A204.1 (cell line): ENCODE measurements at regions not wholly inside any gene's neighbourhood (a gene's known extent, or its start where the extent isn't known, plus 50 kb on each side); places are given as distances from the start of the nearest gene placed in this dataset.
"Not testable (repeated sequence)": the region's sequence is repeated elsewhere in the genome, so short reads cannot be mapped to it uniquely, and the experiment has no call there.

ENCODE experiments used
- FAIRE-seq: peaks from 2 replicates; lab custom pipeline; 2012; peaks lifted over from hg19 to GRCh38; lab: Jason Lieb, UNC

DNA sequence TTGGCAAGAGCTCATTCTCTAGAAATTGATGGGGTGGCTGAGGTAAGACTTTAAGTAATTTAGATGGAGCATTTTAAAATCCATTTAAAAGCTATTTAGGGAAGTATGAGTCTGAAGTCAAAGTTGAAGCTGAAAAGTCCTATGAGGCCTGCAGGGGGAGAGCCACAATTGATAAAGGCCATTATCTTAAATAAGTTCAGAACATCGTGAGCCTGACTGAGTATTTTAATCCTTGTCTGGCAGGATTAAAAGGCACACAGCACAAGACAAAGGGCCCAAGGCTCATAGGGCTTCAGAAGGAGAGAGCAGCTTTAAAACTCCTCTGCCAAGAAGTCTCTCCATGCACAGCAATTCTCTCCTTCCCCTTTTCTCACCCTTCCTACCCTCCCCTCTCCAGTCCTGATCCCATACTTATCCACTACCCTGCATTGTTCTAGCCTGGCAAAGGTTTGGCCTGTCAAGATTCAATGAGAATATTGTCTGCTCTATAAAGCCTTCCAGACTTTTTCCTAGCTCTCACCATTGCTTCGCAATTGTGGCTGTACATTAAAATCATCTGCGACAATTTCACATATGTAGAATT is 1312.9 kb downstream of the FAM181B start:
- FAIRE-seq = no peak

DNA sequence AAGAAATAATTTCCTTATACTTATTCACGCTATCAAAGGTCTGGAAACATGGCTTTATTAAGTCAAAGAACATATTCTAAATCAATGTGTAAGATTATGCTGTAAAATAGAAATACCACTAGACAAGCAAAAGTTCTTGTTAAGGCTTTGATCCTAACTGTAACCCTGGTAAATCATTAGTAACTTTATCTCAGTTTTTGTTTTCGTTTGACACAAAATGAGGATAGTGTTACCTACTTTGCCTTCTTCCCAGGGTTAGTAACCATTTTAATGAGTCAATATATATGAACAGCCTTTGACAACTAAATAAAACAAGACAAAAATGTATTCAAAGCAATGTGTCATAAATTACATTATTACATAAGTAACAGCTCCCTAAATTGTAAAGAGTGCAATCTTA is 1336.3 kb downstream of the FAM181B start:
- no peak for FAIRE-seq

DNA sequence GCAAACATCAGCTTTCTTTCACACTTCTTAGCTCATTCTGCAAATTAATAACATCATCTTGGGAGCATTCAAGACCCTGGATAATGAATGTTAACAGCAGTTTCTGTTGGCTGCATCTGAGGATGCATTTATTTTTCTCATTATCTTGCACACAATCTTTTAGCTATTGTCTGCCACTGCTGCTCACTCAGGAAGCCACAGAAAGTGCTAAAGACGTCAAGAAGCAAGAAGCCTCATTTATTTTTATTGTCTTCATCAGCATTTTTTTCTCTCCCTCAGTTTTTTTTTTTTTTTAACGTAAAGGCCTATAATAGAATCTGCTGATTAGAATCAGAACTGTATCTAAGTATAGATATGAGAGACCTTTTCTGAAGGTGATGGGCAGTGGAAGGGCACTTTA is 1339.4 kb downstream of the FAM181B start:
- no peak for FAIRE-seq

DNA sequence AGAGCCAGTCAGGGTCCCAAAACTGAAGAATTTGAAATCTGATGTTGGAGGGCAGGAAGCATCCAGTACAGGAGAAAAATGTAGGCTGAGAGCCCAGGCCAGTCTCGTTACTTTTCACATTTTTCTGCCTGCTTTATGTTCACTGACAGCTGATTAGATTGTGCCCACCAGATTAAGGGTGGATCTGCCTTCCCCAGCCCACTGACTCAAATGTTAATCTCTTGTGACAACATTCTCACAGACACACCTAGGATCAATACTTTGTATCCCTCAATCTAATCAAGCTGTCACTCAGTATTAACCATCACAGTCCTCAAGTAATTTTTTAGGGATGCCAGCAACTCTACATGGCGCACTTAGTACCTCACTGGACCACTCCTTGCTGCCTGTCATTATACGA is 1345.3 kb downstream of the FAM181B start:
- no peak for FAIRE-seq

DNA sequence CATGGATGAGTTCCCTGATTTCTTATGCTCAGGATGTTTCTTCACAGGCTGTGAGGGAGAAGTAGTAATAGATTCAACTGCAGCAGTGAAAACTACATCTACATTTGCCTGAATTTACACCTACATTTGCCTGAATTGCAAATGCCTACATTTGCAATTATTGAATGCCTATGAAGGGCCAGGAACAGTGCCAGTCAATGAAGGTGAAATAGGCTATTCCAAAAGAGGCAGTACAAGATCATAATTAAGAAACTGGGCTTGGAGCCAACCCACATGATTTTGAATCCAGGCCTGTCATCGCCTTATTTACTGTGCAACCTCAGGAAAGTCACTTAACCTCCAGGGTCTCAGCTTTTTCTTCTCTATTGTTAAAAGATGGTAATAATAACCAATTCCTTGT is 1353.3 kb downstream of the FAM181B start:
- FAIRE-seq = no peak

DNA sequence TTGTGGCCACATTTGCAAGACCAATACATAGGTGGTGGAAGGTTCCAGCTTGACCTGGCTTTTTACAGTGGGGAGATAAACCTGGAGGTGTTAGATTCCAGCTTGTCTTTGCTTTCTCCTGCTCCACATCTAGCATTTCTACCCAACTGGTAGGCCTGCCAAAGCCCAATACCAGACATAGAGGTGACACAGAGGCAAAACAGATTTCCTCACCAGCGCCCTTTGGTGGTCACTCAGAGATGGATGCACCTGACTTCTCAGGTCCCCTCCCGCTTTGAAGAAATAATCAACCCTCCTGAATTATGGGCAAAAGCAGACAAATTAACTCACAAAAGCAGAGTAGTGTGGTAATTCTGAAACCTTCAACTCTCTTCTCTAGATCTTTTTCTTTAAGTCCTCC is 1356.2 kb downstream of the FAM181B start:
- FAIRE-seq = no peak

DNA sequence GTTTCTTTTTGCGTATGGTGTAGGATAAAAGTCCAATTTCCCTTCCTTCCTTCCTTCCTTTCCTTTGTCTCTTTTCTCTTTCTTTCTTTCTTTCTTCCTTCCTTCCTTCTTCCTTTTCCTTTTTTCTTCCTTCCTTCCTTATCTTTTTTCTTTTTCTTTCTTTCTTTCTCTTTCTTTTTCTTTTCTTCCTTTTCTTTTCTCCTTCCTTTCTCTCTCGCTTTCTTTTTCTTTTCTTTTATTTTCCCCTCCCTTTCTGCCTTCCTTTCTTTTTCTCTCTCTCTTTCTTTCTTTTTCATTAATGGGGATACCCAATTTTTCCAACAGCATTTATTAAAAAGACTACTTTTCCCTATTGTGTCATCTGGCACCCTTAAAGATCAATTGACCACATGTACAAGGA is 1359.7 kb downstream of the FAM181B start:
- no peak for FAIRE-seq

DNA sequence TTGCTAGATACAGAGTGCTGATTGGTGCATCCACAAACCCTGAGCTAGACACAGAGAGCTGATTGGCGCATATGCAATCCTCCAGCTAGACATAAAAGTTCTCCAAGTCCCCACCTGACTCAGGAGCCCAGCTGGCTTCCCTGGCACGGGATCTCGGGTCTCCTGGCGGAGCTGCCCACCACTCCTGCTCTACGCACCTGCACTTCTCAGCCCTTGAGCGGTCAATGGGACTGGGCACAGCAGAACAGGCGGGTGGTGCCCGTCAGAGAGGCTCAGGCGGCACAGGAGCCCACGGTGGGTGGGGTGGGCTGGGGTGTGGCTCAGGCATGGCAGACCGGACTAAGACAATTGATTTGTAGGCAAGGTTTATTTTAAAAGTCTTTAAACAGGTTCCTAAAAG is 1365.5 kb downstream of the FAM181B start:
- FAIRE-seq = no peak

DNA sequence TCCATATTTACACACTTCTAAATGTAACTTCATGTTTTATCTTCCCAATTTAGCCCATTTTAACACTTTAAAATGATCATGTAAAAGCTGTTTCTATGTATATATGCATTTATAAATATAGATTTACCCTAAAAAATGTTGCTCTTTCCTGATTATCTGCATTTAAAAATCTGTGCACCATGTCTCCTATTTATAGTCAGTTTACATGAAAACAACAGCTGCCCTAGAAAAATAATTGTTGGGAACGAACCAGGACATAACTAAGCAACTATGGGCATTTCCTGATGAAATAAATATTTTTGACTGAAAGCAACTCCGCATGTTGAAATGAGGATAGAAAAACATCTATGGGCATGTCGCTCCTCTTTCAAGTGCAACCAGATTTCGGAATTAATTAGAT is 1368.2 kb downstream of the FAM181B start:
- FAIRE-seq = no peak

DNA sequence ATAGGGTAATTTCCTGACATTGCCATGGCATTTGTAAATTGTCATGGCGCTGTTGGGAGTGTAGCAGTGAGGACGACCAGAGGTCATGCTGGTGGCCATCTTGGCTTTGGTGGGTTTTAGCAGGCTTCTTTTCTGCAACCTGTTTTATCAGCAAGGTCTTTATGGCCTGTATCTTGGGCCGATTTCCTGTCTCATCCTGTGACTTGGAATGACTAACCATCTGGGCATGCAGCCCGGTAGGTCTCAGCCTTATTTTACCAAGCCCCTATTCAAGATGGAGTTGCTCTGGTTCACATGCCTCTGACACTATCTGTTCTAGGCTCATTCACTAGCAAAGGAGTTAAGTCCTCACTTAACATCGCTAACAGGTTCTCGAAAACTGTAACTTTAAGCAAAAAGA is 1374.2 kb downstream of the FAM181B start:
- no peak for FAIRE-seq

DNA sequence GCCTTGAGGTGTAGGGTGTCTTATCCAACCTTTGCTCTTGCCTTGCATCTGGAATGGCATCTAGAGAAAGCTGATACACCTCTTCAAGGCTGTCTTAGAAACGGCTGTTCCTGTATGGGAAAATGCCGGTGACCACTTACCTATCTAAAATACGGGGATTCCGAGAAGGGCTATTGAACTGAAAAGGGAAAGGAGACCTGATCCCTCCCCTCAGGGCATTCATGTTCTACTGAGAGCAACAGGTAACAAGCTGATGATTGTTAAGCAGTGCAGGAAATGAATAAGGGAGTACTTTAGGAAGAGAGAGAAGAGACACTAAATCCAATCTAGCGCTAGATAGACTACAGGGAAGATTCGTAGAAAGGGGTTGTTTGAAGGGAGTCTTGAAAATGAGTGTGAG is 1388.1 kb downstream of the FAM181B start:
- no peak for FAIRE-seq

DNA sequence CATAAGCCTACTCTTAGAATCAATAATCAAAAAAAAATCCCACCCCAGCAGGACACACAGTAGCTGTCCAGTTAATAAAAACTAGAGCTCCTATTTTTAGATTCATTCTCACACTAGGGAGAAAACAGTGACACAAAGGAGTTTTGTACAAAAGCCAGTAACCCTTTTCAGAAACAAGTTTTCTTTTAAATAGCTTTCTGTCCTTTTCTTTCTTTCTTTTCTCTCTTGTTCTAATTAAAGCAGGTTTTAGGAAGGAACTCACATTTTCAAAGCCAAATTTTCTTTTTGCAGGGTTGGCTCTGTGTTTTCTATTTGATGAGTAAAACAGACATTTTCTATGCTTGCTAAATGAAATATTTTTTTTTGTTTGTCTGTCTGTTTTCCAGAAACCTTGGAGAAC is 1390.7 kb downstream of the FAM181B start:
- FAIRE-seq = no peak

DNA sequence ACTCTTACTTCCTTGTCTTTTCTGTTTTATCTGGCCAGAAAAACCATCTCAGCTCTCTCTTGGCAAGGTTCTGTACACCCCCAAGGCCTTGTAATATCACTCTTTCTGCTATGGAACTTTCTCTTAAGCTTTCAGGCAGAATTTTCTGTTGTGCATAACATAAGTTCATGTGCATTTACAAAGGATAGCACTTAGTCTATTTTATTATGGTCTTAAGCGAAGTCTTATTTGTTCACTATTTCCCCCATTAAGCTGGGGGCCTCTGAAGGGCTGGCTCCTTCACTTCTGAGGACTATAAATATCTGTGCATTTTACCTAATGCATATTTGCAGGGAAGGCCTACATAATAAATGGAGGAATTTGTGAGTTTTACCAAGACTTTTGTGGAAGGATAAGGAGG is 1393.4 kb downstream of the FAM181B start:
- no peak for FAIRE-seq

DNA sequence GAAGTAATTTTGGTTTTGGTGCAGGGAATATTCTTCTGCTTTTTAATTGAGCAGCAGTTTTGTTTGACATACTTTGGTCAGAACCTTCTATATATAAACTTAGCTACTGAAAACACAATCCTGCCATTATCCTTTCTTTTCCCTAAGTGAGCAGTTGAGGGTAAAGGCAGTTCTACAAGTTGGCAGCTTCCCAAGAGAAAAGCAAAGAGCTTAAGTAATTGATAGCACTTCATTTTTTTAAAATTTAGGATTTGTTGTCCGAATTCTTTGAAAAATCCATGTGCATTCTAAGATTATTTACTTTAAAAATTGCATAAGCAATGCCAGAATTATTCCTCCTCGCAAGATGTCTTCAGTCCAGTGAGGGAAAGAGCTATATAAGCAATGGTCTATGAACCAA is 1394.1 kb downstream of the FAM181B start:
- no peak for FAIRE-seq

DNA sequence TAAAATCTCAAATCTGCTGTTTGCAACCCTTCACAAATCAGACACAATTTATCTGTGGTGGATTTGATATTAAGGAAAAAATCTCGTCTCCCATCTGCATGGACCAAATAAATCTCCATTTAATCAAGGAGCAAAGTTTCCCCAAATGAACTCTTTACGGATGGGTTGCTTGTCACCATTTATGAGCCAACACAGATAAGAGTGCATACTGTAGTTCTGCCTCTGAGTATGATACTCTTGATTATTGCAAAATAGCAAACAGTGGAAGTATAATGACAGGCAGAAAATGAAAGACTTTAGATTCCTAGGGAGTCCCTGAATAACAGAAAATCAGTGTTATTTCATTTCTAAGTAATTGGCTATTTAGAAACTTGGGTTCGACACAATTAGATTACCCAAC is 1395.9 kb downstream of the FAM181B start:
- no peak for FAIRE-seq

DNA sequence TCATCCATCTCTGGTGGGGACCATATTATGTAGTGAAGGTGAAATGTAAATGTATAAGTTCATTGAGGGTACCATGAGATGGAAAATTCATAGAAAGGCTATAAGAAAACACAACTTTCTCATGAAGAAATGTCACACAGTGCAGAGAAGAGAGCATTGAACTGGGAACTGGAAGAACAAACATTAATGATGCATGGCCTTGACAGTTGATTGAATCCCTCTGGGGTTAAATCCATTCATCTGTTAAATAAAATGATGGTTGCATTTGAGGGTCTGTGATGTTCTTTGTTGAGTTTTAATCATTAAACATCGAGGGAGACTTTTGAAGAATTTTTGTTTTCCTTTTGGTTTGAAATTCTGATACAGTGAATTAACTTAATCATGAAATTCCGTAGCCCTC is 1401.4 kb downstream of the FAM181B start:
- FAIRE-seq = no peak

DNA sequence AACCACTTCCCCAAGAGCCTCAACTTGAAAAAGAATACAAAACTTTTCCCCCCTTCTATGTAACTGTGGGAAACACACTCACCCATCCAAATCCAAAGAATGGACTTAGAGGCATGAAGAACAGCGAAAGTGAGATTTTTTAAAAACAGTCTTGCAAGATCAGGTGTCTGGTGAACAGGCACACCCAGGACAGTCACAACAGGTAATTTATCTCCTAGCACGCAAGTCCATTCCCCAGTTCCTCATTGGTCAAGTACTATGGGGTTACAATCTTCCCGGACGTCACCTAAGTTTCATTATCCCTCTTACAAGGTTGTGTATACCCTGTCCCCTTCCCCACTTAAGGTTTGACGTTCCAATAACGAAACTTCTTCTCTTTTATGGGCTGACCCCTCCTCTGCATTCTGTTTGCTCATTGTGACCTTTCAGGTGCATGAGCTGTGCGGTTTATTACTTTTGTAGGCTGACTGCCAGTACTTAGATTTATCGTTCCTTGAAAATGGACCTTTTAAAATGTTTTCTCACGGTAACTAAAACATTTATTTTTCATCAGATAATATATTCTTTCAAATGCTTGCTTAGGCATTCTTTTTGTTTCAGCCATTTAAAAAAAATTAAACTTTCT is 1401.9 kb downstream of the FAM181B start:
- no peak for FAIRE-seq

DNA sequence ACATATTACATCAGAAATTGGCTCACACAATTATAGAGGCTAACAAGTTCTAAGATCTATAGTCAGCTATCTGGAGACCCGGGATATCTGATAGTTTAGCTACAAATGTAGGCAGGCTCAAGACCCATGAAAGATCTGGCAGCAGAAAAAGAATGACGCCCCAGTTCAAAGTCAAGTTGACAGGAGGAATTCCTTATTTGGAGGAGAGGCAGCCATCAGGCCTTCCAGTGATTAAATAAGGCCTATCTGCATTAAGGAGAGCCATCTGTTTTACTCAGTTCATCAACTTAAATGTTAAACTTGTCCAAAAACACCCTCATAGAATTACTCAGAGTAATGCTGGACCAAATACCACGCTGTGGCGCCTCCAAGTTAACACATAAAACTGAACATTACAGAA is 1402.6 kb downstream of the FAM181B start:
- no peak for FAIRE-seq

DNA sequence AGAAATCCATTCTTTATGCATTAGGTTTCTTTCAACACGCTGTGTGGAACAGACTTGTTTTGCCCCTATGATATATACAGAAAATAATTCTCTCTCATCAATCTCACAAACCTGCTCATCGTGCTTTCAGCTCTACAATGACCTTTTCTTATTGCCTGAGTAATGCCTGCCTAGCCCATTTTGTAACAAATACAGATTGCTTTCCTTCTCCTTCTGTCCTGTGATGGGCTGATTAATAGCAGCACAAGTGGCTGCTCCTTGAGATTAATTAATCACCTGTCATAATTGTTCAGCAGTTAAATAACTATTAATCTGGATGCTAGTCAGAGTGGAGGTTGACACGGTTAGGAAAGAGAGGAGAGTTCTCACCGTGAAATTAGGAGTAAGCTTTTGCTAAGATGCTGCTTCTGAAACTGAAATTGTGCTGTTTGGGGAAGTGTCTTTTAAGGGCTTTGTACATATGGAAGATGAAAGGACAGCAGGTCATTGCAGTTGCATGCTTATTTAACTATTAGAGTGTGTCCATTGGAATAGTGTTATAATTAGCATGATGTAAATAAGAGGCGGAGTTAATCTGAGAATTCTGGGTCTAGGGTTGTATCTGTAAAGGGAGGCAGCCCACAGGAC is 1430.5 kb downstream of the FAM181B start:
- no peak for FAIRE-seq

DNA sequence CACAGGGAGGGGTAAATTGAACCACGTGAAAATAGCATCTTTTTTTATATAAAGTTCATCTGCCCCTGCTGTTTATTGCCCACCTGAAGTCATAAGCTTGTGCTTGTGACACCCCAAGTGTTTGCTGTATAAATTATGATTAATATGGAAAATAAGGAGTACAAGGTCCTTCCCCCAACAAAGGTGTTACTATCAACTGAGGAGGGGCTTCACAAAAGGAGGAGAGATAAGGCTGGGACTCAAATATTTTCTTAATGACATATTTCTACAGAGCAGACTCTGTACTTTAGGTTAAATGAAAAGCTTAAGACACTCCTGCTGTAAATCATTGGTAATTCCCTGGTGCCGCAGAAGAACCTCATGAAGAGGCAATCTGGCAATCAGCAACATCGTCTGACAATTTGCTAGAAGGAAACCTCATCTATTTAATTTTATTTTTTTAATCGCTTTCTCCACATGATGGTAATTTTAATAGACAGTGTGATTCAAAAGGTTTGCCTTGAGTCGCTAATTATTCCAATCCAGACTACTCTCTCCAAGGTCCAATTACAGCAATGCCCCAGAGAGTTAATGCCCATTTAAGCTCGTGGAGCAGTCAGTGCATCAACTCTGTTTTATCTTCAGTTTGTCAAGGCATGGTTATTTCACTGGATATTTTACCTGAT is 1432.4 kb downstream of the FAM181B start:
- FAIRE-seq = no peak

DNA sequence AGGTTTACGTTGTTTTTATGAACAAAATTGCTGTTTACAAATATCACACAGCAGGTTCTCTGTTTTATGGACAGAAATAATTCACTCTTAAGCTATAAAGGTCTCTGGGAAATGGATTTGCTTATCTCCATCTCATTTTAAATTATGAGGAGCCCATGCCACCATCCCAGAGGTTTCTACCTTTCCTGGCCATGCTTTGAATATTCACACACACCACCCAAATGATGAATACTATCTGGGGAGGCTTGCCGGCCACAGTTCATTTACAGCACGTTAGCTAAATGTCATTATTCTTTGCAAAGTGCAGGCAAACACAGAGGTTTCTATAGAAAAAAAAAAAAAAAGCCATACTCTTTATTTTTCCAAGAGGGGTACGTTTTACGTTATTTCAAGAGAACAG is 1446.7 kb downstream of the FAM181B start:
- no peak for FAIRE-seq

DNA sequence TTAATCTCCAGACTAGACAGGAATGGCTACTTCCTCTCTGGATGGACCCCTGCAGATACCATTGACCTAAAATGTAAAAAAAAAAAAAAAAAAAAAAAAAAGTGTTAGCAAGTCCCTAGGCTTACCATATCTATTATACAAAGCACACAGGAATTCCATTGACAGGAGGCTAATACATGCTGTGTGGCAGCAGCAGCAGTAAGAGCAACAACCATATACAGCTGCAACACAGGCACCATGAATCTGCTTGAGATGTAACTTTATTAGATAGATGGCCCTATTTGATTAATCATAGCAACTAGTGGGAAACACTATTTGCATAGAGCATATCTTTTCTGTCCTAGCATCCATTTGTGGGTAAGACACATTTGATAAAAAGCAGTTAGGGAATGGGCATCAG is 1447.1 kb downstream of the FAM181B start:
- FAIRE-seq = no peak

DNA sequence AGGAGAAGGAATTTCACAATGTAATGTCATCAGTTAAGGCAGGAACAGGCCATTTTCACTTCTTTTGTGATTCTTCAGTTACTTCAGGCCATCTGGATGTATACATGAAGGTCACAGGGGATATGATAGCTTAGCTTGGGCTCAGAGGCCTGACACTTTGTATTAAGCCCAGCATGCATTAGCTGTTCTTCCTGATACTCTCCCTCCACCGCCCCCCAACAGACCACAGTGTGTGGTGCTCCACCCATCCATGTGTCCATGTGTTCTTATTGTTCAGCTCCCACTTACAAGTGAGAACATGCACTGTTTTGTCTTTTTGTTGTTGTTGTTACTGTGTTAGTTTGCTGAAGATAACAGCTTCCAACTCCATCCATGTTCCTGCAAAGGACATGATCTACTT is 1453.4 kb downstream of the FAM181B start:
- FAIRE-seq = not testable (repeated sequence)

DNA sequence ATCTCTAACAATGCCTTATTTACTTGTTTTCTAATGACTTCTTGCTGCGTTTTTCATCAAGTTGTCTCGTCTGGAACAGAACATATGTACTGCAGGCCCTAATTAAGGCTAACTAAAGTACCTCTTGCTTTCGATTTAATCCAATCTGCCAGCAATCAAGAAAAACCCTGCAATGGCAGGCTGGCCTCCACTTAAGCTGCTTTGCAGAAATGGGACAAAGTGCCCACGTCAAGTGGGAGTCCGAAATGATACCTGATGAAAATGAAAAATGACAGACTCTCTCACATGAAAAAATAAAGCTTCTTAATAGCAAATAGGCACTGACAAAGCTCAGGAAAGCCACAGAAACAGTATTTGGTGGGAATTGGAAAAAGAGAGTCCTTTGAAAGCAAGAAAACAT is 1454.7 kb downstream of the FAM181B start:
- no peak for FAIRE-seq
